HG02840 (cell line): ENCODE measurements at regions not wholly inside any gene's neighbourhood (a gene's known extent, or its start where the extent isn't known, plus 50 kb on each side); places are given as distances from the start of the nearest gene placed in this dataset.
A peak's percentile ranks its signal among the peaks of the same experiment; 100 is the strongest.

Experiments
- ATAC-seq: cut with Tn5 transposase; IDR thresholded peaks from one replicate; pipeline ENCODE4 v1.9.1; 2021; ENCODE audit warnings: mild to moderate bottlenecking, moderate library complexity, moderate number of reproducible peaks; ENCODE audit not compliant: unreplicated experiment, low FRiP score

DNA sequence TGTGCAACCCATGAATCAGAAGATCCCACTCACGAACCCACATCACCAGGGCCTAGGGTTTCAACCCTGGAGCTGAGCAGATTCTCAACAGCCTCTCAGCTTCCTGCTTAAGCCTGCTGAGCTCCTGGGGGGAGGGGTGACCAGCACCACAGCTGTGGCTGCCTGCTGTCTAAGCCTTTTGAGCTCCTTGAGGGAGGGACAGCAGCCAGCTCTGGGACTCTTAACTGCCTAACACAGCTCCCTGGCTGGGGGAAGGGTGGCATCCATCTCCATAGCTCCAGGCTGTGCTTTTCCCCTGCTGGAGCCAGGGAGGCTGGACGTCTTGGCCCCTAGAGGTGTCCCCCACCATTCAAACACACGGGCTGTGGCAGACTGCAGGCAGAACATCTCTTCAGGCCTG is 250.3 kb downstream of the DMAC1 start:
- ATAC-seq: no peak

DNA sequence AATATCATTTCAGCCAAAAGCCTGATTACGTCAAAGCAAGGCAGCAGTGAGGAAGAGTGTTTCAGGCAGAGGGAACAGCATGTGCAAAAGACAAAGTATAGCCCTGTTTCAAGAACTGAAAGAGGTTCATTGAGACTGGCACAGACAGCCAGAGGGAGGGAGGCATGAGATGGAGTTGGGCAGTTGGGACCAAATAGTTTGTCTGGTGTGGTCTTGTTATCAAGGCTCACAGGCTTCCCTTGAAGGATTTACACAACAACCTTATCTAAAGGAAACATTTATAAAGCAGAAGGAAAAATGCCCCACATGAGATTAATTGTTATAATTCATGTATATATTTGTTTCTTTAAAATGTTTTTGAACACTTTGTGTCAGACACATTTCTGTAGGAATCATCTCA is 253.3 kb downstream of the DMAC1 start:
- no peak for ATAC-seq

DNA sequence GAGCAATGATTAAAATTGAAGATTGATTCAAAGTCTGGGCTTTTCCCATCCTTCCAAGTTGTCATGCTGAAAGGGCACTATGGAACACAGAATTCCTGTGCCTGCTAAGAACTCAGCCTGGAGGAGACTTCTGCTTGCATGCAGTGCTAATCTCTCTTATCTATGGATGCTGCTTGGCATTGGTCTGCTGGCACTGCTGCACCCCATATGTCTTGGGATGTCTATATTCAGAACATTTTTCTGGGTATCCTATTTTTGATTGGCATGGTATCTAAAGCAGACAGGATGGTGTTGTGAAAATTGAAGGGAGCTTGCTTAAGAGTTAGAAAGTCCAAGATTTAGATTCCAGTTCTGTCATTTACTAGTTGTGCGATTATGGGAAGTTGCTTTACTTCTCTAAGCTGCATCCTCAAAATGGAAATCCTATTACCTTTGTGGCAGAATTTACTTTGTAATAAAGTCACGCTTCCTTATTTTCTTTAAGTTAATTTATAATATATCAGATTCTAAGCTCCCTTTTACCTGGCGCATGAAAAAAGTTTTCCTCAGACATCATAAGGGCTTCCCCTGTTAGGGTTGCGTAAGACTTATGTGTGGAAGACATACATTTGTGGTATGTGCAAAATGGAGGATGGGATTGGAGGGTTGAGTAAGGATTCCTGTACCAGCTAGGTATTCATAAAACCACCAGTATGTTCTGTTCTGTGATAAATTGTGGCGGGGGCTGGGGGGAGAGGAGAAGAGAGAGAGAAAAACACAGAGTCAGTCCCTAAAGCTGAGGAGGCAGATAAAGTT is 254.0 kb downstream of the DMAC1 start:
- no peak for ATAC-seq

DNA sequence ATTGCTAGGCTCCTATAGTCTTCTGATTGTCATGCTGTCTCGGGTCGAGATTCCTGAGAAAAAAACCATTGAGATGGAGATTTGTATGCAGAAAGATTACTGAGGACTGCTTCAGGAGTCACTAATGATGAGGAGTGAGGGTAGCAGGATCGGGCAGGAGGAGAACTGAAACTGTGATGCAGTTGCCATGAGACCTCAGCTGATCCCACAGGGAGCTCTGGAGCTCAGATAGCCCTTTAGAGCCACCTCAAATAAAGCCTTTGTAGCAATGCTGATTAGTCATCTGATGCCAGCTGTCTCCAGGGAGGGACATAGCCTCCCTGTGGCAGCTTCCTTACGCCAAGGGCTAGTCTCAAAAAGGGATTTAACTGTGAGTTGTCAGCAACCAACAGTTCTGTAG is 256.9 kb downstream of the DMAC1 start:
- ATAC-seq: no peak

DNA sequence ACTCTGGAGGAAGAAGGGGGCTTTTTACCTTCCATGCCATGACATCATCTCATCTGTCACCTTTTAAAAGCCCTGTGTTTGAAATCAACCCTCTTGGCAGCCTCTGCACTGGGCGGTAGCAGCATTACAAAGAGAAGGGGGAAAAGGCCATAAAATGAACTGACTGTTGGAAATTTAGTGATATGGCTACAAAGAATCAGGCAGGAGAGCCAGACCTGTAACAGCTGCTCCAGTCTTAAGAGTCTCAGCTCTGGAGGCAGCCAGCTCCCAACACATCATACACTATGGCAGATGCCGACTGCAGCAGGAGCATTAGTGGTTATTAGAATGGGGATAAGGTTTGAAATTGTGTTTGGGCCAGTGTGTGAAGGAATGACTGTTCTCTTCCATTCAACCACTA is 257.5 kb downstream of the DMAC1 start:
- ATAC-seq: no peak

DNA sequence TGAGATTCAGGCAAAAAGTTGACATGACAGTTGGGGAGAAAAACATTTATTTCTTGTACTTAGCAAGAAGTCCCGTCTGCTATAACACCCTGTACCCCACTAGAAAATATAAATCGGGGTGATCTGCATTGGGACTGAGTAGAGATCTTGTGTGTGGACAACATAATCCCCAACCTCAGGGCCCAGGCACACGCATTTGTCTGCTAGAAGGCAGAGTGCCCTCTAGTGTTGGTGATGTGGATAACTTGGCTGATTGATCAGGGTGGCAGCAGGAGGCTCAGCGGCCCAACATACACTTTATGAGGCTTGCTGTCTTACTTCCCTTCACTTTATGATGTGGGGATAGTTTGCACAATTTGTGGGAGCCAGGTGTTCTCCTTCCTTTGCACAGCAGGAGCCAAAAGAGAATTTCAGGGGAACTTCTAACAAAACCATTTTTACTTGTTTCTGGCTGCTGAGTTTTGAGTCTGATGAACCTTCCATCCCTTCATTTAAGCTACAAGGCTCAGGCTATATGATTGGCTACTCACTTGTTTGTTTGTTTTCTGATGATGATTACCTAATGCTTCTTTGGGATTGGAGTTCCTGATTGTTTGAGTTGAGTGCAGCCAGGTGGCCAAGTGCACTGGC is 263.2 kb downstream of the DMAC1 start:
- peak; percentile 59 for ATAC-seq

DNA sequence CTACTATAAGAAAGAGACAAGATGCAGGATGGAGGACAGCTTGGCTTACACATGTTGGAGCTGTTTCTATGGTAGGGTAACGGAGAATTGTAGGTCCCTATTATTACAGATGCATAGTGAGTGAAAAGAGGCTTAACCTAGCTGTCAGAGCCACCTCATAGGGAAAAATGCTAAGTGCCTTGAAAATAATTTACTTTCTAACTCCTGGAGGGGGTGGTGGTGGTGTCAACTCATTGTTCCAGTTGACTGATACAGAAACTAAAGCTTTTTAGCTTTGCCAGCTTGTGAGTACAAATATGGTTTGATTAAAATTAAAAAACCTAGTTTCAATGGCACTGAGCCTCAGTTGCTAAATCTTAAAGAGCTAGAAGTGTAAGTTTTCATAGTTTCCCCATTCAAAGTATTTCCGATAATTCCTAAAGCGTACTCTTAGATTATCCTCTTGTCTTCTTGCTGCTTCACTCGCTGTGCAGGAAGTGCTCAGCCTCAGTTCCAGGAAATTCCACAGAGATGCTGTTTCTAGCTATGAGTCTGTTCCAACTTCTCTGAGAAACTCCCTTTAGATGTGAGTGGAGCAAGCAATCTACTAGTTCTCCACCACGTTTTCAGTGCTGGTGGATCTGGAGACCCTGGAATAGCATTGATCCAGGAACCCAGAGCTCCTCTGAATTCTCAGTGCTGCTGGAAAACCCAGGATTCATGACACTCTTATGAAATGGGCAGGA is 265.2 kb downstream of the DMAC1 start:
- ATAC-seq: no peak

DNA sequence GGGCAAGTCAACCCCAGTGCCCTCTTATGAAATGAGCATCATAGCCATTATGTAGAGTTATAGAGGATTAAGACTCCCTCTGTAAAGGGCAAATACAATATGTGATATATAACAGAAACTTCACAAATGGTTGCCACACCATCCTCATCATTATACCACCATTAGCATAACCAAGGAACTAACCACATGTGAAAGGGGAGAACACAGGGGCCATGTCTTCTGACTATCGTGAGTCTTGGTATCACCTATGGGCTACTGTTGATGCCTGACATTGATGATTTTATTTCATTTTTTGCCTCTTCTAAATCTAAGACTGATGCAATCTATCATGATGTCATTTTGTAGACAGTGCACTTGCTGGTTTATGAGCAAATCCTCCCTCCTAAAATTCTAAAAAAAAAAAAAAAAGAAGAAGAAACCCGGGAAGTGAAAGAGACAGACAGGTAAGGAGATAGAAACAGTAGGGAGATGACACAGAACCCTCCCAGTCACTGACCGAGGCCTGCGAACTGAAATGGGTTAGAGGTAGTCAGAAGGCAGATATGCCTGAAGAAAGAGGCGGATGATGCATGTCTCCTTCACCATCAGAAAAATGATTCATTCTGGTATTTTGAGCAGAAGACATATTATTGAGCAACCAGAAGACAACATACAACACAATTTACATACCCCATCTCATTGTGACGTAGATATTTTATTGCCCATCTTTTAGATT is 266.0 kb downstream of the DMAC1 start:
- no peak for ATAC-seq

DNA sequence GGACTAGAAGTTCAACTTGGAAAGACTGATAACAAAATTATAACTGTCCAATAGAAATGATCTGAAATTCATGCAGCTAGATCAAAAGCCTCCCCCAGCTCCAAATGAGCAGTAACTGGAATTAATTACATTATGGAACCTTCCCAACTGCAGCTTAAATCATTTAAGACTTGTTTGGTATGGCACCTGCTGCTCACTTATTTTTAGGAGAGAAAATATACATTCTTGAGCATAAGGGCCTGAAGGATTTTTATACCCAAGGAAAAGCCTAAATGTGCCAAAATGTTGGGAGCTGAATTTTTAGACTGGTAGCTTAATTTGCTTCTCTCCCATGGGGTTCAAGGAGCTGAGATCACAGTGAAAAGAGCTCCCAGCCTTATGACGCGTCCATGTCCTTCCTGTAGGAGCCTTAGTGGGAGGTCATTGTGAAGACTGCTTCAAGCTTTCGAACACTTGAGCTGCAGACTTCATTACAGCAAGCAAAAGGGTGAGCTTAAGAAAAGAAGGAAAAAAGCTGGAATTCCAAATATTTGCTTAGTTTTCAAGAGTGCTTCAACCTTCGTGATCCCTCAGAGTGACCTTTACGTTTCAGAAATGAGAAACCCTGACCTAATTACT is 276.0 kb downstream of the DMAC1 start:
- no peak for ATAC-seq

DNA sequence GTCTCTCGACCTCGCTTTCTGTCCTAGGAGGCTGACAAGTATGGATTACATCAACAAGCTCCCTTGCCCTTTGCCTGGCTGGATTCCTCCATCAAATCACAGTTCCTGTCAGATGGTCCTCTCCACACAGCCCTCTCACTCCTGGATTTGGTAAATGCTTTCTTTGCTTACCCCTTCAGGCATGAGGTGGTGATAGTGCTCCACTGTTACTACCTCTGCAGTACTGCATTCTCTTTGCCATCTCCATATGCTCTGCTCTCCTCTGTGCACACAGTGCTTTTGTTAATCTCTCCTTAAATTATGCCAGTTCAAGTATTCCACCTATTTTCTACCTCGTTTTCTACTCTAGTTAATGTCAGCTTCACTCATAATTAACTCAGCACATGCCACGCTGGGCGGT is 279.2 kb downstream of the DMAC1 start:
- ATAC-seq: no peak

DNA sequence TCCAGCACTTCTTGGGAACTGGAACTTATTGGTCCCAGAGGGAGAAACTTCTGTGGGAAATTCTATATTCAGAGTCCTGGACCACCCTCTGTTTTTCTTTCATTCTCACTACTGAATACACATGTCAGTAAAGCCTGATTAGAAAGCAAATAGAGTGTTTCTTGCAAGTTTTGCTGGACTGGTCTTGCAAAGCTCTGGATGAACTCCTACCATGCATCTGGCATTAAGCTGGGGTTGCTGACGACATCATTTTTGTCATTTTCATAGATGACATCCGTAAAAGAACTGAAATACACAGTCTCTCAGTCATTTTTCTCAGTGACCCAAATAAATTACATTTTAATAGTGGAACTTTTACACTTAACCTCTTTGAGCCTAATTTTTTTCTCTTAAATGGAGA is 283.2 kb downstream of the DMAC1 start:
- no peak for ATAC-seq

DNA sequence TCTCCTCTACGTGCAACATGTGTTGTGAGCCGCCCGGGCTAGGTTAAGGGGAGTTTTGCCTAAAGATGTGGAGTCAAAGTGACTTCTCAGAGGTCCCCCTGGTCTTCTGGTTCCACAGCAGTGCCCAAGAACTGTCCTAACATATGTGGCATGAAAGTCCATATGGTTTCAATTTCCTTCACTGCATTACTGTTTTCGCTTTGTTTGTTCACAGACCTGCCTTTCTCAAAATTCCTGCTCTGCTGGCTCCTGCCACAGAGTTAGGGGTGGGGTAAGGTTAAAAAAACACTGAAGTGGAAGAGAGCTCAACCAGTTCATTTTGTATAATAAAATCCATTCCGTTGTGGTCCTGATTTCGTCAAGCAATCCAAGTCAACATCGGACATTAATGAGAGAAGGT is 289.4 kb downstream of the DMAC1 start:
- no peak for ATAC-seq

DNA sequence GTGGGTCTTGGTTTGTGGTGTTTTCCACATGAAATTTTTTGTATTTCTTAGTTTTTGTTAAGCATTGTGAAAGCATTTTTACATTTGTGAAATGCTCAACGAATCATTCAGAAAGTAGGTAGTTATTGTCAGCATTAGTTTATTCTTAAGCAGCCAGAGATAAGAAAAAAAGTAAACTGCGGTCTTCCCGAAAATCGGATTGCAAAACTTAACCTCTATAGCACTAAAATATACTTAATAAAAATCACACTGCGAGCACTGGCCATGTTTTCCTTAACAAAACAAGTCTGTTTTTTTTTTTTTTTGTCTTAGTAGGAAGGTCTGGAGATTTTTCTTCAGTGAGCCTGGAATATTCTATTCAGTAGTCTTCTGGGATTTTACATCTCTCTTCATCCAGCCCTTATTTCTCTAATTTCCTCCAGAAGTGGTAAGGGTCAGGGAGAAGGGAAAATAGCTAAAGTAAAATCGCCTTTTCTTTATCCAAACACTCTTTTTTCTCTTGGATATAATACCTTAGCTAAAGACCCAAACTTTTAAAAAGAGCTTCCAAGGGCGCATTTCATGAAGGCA is 289.9 kb downstream of the DMAC1 start:
- no peak for ATAC-seq

DNA sequence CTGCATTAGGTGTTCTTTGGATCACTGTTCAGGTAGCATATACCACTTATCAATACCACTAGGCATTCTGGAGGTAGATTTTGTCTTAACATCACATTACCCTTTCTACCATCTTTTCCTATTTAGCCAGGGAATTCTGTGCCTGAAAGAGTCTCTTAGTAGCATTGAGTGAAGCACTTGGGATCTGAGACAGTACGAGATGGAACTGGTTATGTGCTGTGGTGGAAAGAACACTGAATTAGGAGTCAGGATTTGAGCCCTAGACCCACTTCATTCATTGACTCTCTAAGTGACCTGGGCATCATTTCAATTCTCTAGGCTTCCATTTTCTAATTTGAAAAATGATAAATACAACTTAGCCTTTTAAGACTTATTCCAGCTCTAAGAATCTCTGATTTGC is 291.1 kb downstream of the DMAC1 start:
- no peak for ATAC-seq

DNA sequence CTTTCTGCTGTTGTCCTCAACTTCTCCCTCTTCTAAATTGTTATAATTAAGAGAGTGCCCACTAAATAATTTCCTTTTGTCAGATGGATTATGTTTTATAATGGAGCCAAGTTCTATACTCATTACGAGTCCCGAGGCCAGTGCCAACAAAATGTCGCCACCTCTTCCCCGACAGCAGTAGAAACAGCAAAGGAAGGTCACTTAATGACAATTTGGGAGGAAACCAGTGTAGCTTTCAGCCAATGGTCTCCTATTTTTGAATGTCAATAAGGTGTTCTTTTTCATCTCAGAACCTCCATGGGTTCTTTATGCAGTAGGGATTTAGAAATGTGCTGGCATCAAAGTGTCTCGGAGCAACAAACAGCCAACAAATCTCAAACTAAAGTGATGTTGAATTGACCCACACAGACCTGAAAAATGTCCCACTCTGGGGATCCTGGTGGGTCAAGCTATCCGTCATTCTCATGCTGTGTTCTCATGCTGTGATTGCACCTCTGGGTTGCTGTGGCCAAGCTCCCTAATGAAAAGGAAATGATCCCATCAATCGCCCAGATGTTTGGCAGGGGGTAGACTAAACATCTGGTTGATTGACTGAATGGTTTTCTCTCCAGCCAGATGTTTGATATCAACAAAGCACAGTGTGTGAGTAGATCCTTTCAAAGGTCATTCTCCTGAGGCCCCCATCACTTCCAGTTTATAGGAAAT is 291.9 kb downstream of the DMAC1 start:
- ATAC-seq: no peak

DNA sequence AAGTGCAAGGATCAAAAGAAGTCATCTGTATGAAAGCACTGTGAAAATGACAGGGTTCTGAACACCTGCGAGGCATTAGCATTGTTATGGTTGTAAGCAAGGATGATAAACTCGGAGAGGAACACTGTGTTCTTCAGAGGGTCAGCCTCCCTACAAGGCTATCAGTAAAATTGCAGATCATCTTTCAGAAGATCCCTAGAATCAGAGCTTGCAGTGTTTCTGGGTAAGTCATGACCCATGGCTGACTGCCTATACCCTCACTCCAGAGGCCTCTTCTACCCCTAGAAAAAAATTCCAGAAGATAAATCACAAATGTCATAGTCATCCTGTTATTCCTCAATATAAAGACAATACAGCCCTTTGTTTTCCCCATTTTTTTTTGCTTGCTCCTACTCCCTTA is 292.6 kb downstream of the DMAC1 start:
- no peak for ATAC-seq

DNA sequence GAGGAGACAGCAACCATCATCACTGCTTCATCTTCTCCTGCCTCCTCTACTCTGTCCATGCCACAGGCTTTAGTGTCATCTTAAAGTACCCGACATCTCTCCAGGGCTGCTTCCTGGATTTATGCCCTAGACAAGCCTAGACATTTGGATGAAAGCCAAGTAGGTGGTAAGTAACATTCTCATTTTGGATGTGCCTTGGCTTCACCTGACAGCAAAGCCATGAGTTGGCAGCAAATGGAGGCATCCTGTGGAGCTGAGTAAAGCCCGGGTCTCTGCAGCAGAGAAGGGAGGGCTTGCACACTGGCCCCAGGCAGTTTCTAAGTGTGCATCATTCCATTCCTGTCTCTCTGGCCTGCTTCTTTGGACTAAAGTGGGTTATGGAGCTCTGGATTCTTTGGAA is 299.1 kb downstream of the DMAC1 start:
- ATAC-seq: no peak

DNA sequence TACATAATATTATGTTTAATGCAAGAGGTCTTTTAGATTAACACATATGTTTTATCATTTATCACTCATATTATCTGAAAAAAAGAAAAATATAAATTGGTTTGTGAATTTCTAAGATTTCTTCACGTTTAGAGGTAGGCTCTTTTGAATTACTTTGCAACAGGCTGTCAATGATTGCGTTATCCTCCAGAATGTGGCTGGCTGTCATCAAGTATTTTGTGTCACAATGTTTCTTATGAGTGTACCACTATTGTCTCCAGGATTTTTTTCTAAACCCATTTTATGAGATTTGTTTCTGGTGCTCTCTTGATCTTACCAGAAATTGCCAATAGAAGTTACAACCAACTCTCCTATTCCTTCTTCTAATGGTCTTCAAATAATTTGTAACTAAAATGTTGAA is 307.9 kb downstream of the DMAC1 start:
- no peak for ATAC-seq

DNA sequence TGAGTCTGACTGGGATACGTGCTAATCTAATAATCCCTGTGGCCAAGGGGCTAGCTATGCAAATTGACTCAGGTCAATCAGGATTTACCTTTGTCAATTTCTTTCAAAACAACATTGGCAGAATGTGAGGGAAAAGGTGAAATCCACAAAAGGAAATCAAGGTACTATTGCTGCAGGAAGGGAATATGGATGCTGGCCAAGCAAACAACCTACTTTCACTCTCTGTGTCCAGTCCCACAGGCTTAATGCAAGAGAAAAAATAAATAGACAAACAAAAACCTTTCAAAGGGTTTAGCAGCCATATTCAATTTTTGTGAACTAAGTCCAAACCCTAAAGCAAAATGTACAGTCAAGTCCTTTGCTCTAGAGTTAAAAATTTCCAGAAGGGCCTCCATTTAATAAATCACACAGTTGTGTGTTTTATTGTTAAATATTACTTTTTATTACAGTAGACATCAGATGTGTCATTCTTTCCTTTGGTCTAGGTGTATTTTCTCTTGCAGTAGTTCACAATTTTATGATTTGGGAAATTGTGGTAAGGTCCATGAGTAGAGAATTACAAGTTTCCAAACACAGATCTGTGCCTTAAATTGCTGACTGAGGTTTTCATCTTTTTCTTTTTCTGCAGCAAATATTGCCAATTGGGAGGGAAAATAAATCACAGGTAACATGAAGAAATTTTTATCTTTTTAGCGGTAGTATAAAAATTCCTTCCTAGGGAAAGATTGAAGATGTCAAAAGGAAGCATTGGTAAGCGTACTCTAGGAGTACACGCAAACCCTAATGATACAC is 309.1 kb downstream of the DMAC1 start:
- no peak for ATAC-seq
